ENCODE measurements at regions not wholly inside any gene's neighbourhood (a gene's known extent, or its start where the extent isn't known, plus 50 kb on each side); places are given as distances from the start of the nearest gene placed in this dataset.

DNA sequence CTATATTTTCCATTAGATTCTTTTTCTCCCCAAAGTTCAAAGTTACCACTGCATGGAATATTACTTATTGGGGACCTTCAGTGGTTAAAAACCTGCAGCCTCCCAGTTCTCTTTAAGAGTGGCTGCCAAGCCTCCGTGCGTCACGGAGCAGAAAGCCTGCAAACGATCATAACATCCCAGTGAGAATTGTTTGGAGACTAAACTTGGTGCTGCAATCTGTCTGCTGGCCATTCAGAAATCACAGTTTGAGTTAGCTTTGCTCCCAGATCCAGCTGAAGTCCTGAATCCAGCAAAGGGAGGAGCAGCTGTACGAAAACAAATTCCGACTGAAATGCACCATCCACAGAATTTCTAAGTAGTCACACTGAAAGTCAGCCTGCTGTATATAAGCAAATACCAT lies 213.5 kb upstream of the PDE10A start:
- H3K27ac ChIP-seq: no peak overlapping the region
- TF ChIP-seq CTCF (conservative IDR thresholded peaks at IDR 0.05): no peak
- TF ChIP-seq ZFX (IDR thresholded peaks at IDR 0.05): no peak

DNA sequence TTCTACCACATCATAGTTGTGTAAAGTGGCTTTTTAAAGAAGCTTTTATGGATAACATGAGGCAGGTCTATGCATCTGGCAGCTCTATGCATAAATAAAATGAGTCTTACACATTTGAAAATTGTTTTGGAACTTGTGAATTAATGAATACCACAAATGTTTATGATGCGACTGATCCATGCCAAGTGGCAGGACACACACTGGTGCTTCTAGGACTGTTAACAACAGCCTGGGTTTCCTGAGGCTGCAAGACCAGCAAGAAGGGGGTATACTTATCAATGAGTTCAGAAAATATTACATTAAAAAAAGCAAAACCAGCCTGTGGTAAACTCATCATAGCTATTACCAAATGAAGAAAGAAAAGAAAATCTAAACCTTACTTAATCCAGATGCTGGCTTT lies 212.9 kb upstream of the PDE10A start:
- H3K27ac ChIP-seq: no peak overlapping the region

DNA sequence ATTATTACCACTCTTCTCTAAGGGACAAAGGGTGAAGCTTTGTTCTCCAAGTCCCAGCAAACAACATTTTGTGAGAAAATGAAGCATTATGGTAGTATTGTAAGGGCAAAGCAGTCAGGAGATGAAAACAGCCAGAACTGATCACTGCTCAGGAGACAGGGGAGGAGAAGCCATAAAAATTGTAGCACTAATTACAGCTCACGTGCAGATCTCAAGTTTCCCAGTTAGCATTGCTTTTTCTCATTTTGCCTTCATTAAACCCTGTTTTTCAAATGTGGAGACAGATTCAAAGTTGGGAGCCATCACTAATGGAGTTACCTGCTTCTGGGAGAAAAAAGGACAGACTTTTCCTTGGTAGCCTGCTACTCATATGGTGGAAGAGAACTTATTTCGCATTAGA lies 210.9 kb upstream of the PDE10A start:
- TF ChIP-seq ZFX (IDR thresholded peaks at IDR 0.05) (no peak), CTCF (conservative IDR thresholded peaks at IDR 0.05) (no peak)
- H3K27ac ChIP-seq: no peak overlapping the region

More for the DNA sequence above, 212.9 kb upstream of the PDE10A start:
- TF ChIP-seq ZFX (IDR thresholded peaks at IDR 0.05) (no peak), CTCF (conservative IDR thresholded peaks at IDR 0.05) (no peak)

GRCh38 chr6:165872811-165873210 lies 209.8 kb upstream of the PDE10A start:
- no peak for TF ChIP-seq ZFX (IDR thresholded peaks at IDR 0.05)
- TF ChIP-seq CTCF (conservative IDR thresholded peaks at IDR 0.05): no peak
- H3K27ac ChIP-seq: no peak overlapping the region

DNA sequence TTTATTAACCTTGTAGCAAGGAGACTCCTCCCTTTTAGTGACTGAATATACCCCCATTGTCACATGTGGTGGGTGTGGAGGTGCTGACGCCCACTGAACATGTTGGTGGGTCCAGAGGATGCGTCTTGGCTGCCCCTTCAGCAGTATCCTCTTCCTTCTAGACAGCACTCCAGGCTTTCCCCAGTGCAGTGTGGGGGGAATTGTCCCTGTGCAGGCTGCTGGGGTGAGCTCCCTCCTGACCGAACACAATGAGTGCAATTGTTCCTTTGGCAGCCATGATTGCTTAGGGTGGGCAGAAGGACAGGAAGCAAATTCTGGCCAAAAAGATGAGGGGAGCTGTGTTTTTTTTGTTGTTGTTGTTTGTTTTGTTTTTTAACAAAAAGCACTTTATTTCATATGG lies 209.3 kb upstream of the PDE10A start:
- TF ChIP-seq CTCF (conservative IDR thresholded peaks at IDR 0.05) (no peak), ZFX (IDR thresholded peaks at IDR 0.05) (no peak)
- no peak overlapping the region for H3K27ac ChIP-seq

GRCh38 chr6:165871571-165871970 lies 208.5 kb upstream of the PDE10A start:
- no peak for TF ChIP-seq CTCF (conservative IDR thresholded peaks at IDR 0.05)
- no peak for TF ChIP-seq ZFX (IDR thresholded peaks at IDR 0.05)

GRCh38 chr6:165869526-165869925 lies 206.5 kb upstream of the PDE10A start:
- TF ChIP-seq ZFX (IDR thresholded peaks at IDR 0.05) (no peak), CTCF (conservative IDR thresholded peaks at IDR 0.05) (no peak)
- no peak overlapping the region for H3K27ac ChIP-seq

More at GRCh38 chr6:165871571-165871970, 208.5 kb upstream of the PDE10A start:
- H3K27ac ChIP-seq: no peak overlapping the region
